Mesenchymal stem cell (in vitro differentiated cells and primary cell): ENCODE measurements at regions not wholly inside any gene's neighbourhood (a gene's known extent, or its start where the extent isn't known, plus 50 kb on each side); places are given as distances from the start of the nearest gene placed in this dataset.
A peak's percentile ranks its signal among the peaks of the same experiment; 100 is the strongest.

Experiments
- DNase-seq: peaks from one replicate; pipeline ENCODE4 v3.0.0-alpha.2; 2013
- H2AFZ ChIP-seq: one replicate; pipeline ENCODE4 v1.6.1; 2013; ENCODE audit warnings: low read depth, mild to moderate bottlenecking, control low read depth, inconsistent platforms, low read length, moderate library complexity
- H2AK5ac ChIP-seq: 2 replicates; pipeline ENCODE4 v1.6.1; 2013; ENCODE audit warnings: low read length, moderate library complexity, mild to moderate bottlenecking, inconsistent platforms; ENCODE audit not compliant: severe bottlenecking
- H2BK120ac ChIP-seq: one replicate; pipeline ENCODE4 v1.6.1; 2013; ENCODE audit warnings: low read depth, mild to moderate bottlenecking, inconsistent platforms, low read length, moderate library complexity
- H2BK12ac ChIP-seq, 2 experiments: one replicate each; pipeline ENCODE4 v1.6.1; 2013; ENCODE audit warnings: inconsistent platforms in 2 of 2, low read length in 2 of 2, mild to moderate bottlenecking in 2 of 2, moderate library complexity in 2 of 2, control low read depth in 1 of 2
- H2BK15ac ChIP-seq: one replicate; pipeline ENCODE4 v1.6.1; 2013; ENCODE audit warnings: mild to moderate bottlenecking, low read depth, inconsistent platforms; ENCODE audit not compliant: poor library complexity, severe bottlenecking
- H2BK5ac ChIP-seq: 2 replicates; pipeline ENCODE4 v1.6.1; 2013; ENCODE audit warnings: low read depth, mild to moderate bottlenecking, low read length, control low read depth, inconsistent platforms; ENCODE audit not compliant: poor library complexity, severe bottlenecking
- H3K14ac ChIP-seq, 2 experiments: one replicate each; pipeline ENCODE4 v1.6.1; 2013; ENCODE audit warnings: inconsistent platforms in 2 of 2, low read length in 2 of 2, control low read depth in 1 of 2, mild to moderate bottlenecking in 1 of 2, moderate library complexity in 1 of 2
- H3K18ac ChIP-seq, 2 experiments: one replicate each; pipeline ENCODE4 v1.6.1; 2013; ENCODE audit warnings: inconsistent platforms in 2 of 2, low read length in 2 of 2, control low read depth in 1 of 2, low read depth in 1 of 2, mild to moderate bottlenecking in 1 of 2
- H3K23ac ChIP-seq, 2 experiments: one replicate each; pipeline ENCODE4 v1.6.1; 2013; ENCODE audit warnings: inconsistent platforms in 2 of 2, low read length in 2 of 2, mild to moderate bottlenecking in 2 of 2, moderate library complexity in 2 of 2, control low read depth in 1 of 2
- H3K27ac ChIP-seq: 2 replicates; pipeline ENCODE4 v1.5.1; 2013; ENCODE audit warnings: mild to moderate bottlenecking, moderate library complexity, low read length, control low read depth, inconsistent platforms; ENCODE audit not compliant: poor library complexity, severe bottlenecking
- H3K27me3 ChIP-seq, 2 experiments: 2 replicates each; pipeline versions ENCODE4 v1.6.1 to v1.7.0; 2013; ENCODE audit warnings: low read length in 2 of 2, mild to moderate bottlenecking in 2 of 2, moderate library complexity in 2 of 2, control low read depth in 1 of 2, inconsistent platforms in 1 of 2; ENCODE audit not compliant: control insufficient read depth in 1 of 2, insufficient read depth in 1 of 2
- H3K36me3 ChIP-seq, 2 experiments: 2 replicates each; pipeline versions ENCODE4 v1.6.1 to v1.7.0; 2013; ENCODE audit warnings: low read length in 2 of 2, control low read depth in 1 of 2, inconsistent platforms in 1 of 2, low read depth in 1 of 2, mild to moderate bottlenecking in 1 of 2; ENCODE audit not compliant: insufficient read depth in 2 of 2, control insufficient read depth in 1 of 2
- H3K4ac ChIP-seq, 2 experiments: one replicate each; pipeline ENCODE4 v1.6.1; 2013; ENCODE audit warnings: inconsistent platforms in 2 of 2, low read length in 2 of 2, mild to moderate bottlenecking in 2 of 2, moderate library complexity in 2 of 2, control low read depth in 1 of 2, low read depth in 1 of 2
- H3K4me1 ChIP-seq: 2 replicates; pipeline ENCODE4 v1.6.1; 2013; ENCODE audit warnings: low read depth, low read length, control low read depth; ENCODE audit not compliant: control insufficient read depth, insufficient read depth
- H3K4me2 ChIP-seq: 2 replicates; pipeline ENCODE4 v1.6.1; 2013; ENCODE audit warnings: low read length, mild to moderate bottlenecking, inconsistent platforms; ENCODE audit not compliant: poor library complexity, severe bottlenecking
- H3K4me3 ChIP-seq, 2 experiments: 2 replicates each; pipeline versions ENCODE4 v1.5.1 to v1.7.0; 2013; ENCODE audit warnings: low read length in 2 of 2, mild to moderate bottlenecking in 2 of 2, control low read depth in 1 of 2, low read depth in 1 of 2; ENCODE audit not compliant: insufficient read depth in 1 of 2
- H3K79me1 ChIP-seq: replicated peaks from 2 replicates; pipeline ENCODE4 v1.6.1; 2013; ENCODE audit warnings: mild to moderate bottlenecking, control low read depth, low read length, inconsistent platforms; ENCODE audit not compliant: poor library complexity, severe bottlenecking
- H3K9ac ChIP-seq: 2 replicates; pipeline ENCODE4 v1.7.0; 2013; ENCODE audit warnings: mild to moderate bottlenecking, low read length, moderate library complexity
- H3K9me3 ChIP-seq: 2 replicates; pipeline ENCODE4 v1.7.0; 2013; ENCODE audit warnings: mild to moderate bottlenecking, low read length; ENCODE audit not compliant: control insufficient read depth
- H4K8ac ChIP-seq: one replicate; pipeline ENCODE4 v1.6.1; 2013; ENCODE audit warnings: inconsistent platforms, mild to moderate bottlenecking, low read length, moderate library complexity
- H4K91ac ChIP-seq: one replicate; pipeline ENCODE4 v1.6.1; 2013; ENCODE audit warnings: mild to moderate bottlenecking, low read length, inconsistent platforms
- WGBS: methylation state at CpG from one replicate; pipeline ENCODE4 v1.1.7; 2013; ENCODE audit warnings: mixed read lengths; 5-methylcytosine and 5-hydroxymethylcytosine counted together

GRCh38 chr13:99057310-99057975 is 79.6 kb upstream of the DOCK9 start:
- peaks cover 25% of the 10 kb centered on the region for H3K79me1 ChIP-seq
- H3K14ac ChIP-seq: no peak overlapping the region
- no peak overlapping the region for H2BK120ac ChIP-seq
- no peak overlapping the region for H2AFZ ChIP-seq
- H3K18ac ChIP-seq: no peak overlapping the region
- H3K36me3 ChIP-seq: no peaks in the 10 kb centered on the region
- H2BK12ac ChIP-seq: no peak overlapping the region
- H3K4me3 ChIP-seq: no peak overlapping the region
- no peaks in the 10 kb centered on the region for H3K9me3 ChIP-seq
- peak; percentile 43 for DNase-seq
- no peak overlapping the region for H3K4me2 ChIP-seq
- H4K8ac ChIP-seq: no peak overlapping the region
- no peak overlapping the region for H2AK5ac ChIP-seq
- no peak overlapping the region for H3K27ac ChIP-seq
- H2BK15ac ChIP-seq: no peak overlapping the region
- no peak overlapping the region for H3K23ac ChIP-seq
- no peak overlapping the region for H3K9ac ChIP-seq
- no peak overlapping the region for H4K91ac ChIP-seq
- no peaks in the 10 kb centered on the region for H3K27me3 ChIP-seq
- H2BK5ac ChIP-seq: no peak overlapping the region
- 97% methylated on average over 3 of the region's 4 CpGs for WGBS
- no peak overlapping the region for H3K4ac ChIP-seq
- H3K4me1 ChIP-seq: peaks cover 4% of the 10 kb centered on the region

- H3K79me1 ChIP-seq: peaks cover 19% of the 10 kb centered on the region
- no peak overlapping the region for H3K4me3 ChIP-seq
- no peak overlapping the region for H3K14ac ChIP-seq
- peak overlapping the region in 1 of 2 experiments; percentile 38 for H3K18ac ChIP-seq
- H3K9ac ChIP-seq: no peak overlapping the region
- H2AFZ ChIP-seq: no peak overlapping the region
- H3K9me3 ChIP-seq: no peaks in the 10 kb centered on the region
- H2BK5ac ChIP-seq: no peak overlapping the region
- H2AK5ac ChIP-seq: no peak overlapping the region
- no peak overlapping the region for H3K27ac ChIP-seq
- H2BK15ac ChIP-seq: peak overlapping the region; percentile 38
- H3K23ac ChIP-seq: no peak overlapping the region
- peak overlapping the region in 1 of 2 experiments; percentile 2 for H3K4ac ChIP-seq
- peaks cover 4% of the 10 kb centered on the region for H3K4me1 ChIP-seq
- no peaks in the 10 kb centered on the region for H3K27me3 ChIP-seq
- H3K4me2 ChIP-seq: no peak overlapping the region
- no peaks in the 10 kb centered on the region for H3K36me3 ChIP-seq
- peak overlapping the region; percentile 23 to 31 for H2BK12ac ChIP-seq
- H4K8ac ChIP-seq: peak overlapping the region; percentile 15
- 94% methylated on average over 8 of the region's 8 CpGs for WGBS
- DNase-seq: no peak
- H2BK120ac ChIP-seq: no peak overlapping the region
- H4K91ac ChIP-seq: peak overlapping the region; percentile 76
Observed at GRCh38 chr13:99058527-99059495, 80.9 kb upstream of the DOCK9 start.

GRCh38 chr13:99059498-99060075 is 81.7 kb upstream of the DOCK9 start:
- H3K36me3 ChIP-seq: no peaks in the 10 kb centered on the region
- 80% methylated on average over 3 of the region's 3 CpGs for WGBS
- H2AFZ ChIP-seq: no peak overlapping the region
- DNase-seq: peak; percentile 26
- H3K79me1 ChIP-seq: peaks cover 17% of the 10 kb centered on the region
- no peak overlapping the region for H2BK5ac ChIP-seq
- H3K27me3 ChIP-seq: no peaks in the 10 kb centered on the region
- no peak overlapping the region for H3K23ac ChIP-seq
- no peak overlapping the region for H4K8ac ChIP-seq
- no peak overlapping the region for H3K27ac ChIP-seq
- H2BK120ac ChIP-seq: no peak overlapping the region
- no peak overlapping the region for H2BK12ac ChIP-seq
- H3K9me3 ChIP-seq: no peaks in the 10 kb centered on the region
- no peak overlapping the region for H3K14ac ChIP-seq
- no peak overlapping the region for H3K4ac ChIP-seq
- peaks cover 4% of the 10 kb centered on the region for H3K4me1 ChIP-seq
- no peak overlapping the region for H3K9ac ChIP-seq
- H2BK15ac ChIP-seq: no peak overlapping the region
- H3K18ac ChIP-seq: no peak overlapping the region
- no peak overlapping the region for H2AK5ac ChIP-seq
- H4K91ac ChIP-seq: no peak overlapping the region
- no peak overlapping the region for H3K4me3 ChIP-seq
- H3K4me2 ChIP-seq: no peak overlapping the region

GRCh38 chr13:99061411-99061810 is 83.5 kb upstream of the DOCK9 start:
- WGBS: 52% methylated on average over 2 of the region's 4 CpGs
- Histone ChIP-seq H3K27me3 (no peaks in the 10 kb centered on the region), H3K79me1 (peaks cover 17% of the 10 kb centered on the region), H3K23ac (no peak overlapping the region), H2AFZ (no peak overlapping the region), H2BK120ac (no peak overlapping the region), H4K91ac (peak overlapping the region; percentile 37), H3K9ac (no peak overlapping the region), H3K27ac (no peak overlapping the region), H2BK5ac (no peak overlapping the region), H3K18ac (no peak overlapping the region), H3K4me3 (no peak overlapping the region), H3K36me3 (no peaks in the 10 kb centered on the region), H2AK5ac (no peak overlapping the region), H3K9me3 (no peaks in the 10 kb centered on the region), H3K14ac (no peak overlapping the region), H4K8ac (no peak overlapping the region), H3K4me2 (no peak overlapping the region), H3K4ac (no peak overlapping the region), H2BK15ac (no peak overlapping the region), H3K4me1 (peaks cover 4% of the 10 kb centered on the region), H2BK12ac (peak overlapping the region in 1 of 2 experiments; percentile 11)
- DNase-seq: no peak
